Chondrocyte (in vitro differentiated cells): ENCODE measurements at regions not wholly inside any gene's neighbourhood (a gene's known extent, or its start where the extent isn't known, plus 50 kb on each side); places are given as distances from the start of the nearest gene placed in this dataset.

ENCODE experiments used
- DNase-seq: peaks from one replicate; pipeline ENCODE4 v3.0.0; 2021; ENCODE audit warnings: mixed read lengths, low spot score
- H3K27ac Mint-ChIP-seq: one replicate; pipeline ENCODE4 v1.8.0; 2021; ENCODE audit warnings: mild to moderate bottlenecking, moderate library complexity, mixed read lengths; ENCODE audit not compliant: unreplicated experiment
- H3K27me3 Mint-ChIP-seq: 2 replicates; pipeline ENCODE4 v1.8.0; 2021; ENCODE audit warnings: low read depth, mixed read lengths
- H3K36me3 Mint-ChIP-seq: 2 replicates; pipeline ENCODE4 v1.8.0; 2021; ENCODE audit warnings: low read depth, mixed read lengths
- H3K4me1 Mint-ChIP-seq: 2 replicates; pipeline ENCODE4 v1.8.0; 2021; ENCODE audit warnings: low read depth, mild to moderate bottlenecking, mixed read lengths
- H3K4me3 Mint-ChIP-seq: one replicate; pipeline ENCODE4 v1.8.0; 2021; ENCODE audit warnings: mild to moderate bottlenecking, moderate library complexity, mixed read lengths; ENCODE audit not compliant: unreplicated experiment
- H3K9me3 Mint-ChIP-seq: 2 replicates; pipeline ENCODE4 v1.8.0; 2021; ENCODE audit warnings: low read depth, mixed read lengths
- TF ChIP-seq, protein P1 (sequence below): fragments of 200-600 bp; sonication (generic); IDR thresholded peaks from 2 replicates; pipeline ENCODE4 v1.5.0; 2021; ENCODE audit warnings: antibody characterized with exemption, mild to moderate bottlenecking, moderate library complexity

DNA sequence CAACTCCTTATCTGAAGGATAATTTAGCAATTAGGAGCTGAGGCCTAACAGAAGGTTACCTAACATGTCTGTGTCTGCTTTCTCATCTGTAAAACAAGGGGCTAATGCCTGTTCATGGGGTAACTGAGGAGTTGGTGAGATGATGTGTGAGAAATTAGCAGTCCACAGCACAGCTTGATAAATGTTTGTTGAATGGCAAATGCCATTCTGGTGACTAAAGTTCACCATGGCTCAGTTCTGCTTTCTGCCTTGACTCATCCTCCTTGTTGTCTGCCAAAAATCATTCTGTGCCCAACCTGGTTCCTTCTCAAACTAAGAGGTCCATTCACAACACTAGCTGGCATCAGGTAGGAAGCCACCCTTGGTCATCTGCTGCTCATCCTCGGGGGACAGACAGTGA lies 552.0 kb upstream of the KLF4 start:
- Mint-ChIP-seq H3K9me3 (peaks cover 15% of the 10 kb centered on the region), H3K27me3 (no peaks in the 10 kb centered on the region)

DNA sequence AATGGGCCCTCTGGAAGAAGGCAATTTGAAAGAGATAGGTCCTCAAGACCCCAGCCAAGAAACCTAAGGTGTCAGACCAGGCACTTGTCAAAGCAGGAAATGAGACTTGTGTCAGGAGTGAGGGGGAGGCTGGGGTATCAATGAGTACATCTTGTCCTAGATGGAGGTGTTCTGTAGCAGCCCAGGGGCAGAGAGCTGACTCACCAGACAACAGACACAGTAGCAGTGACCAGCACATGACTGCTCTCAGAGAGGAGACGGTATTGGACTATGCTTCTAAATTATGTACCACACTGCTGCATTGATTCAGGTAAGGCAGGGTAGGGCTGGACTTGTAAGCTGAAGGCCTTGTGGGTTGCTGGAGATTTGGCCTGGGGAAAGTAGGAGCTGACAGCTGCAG lies 551.2 kb upstream of the KLF4 start:
- Mint-ChIP-seq H3K4me3 (no peak overlapping the region), H3K36me3 (peaks cover 2% of the 10 kb centered on the region), H3K4me1 (peaks cover 16% of the 10 kb centered on the region), H3K27ac (no peak overlapping the region), H3K9me3 (peaks cover 15% of the 10 kb centered on the region), H3K27me3 (no peaks in the 10 kb centered on the region)
- DNase-seq, result no peak
- TF ChIP-seq, protein P1, sequence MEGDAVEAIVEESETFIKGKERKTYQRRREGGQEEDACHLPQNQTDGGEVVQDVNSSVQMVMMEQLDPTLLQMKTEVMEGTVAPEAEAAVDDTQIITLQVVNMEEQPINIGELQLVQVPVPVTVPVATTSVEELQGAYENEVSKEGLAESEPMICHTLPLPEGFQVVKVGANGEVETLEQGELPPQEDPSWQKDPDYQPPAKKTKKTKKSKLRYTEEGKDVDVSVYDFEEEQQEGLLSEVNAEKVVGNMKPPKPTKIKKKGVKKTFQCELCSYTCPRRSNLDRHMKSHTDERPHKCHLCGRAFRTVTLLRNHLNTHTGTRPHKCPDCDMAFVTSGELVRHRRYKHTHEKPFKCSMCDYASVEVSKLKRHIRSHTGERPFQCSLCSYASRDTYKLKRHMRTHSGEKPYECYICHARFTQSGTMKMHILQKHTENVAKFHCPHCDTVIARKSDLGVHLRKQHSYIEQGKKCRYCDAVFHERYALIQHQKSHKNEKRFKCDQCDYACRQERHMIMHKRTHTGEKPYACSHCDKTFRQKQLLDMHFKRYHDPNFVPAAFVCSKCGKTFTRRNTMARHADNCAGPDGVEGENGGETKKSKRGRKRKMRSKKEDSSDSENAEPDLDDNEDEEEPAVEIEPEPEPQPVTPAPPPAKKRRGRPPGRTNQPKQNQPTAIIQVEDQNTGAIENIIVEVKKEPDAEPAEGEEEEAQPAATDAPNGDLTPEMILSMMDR, result no peak

More for the DNA sequence above, 552.0 kb upstream of the KLF4 start:
- no peak for DNase-seq
- Mint-ChIP-seq H3K4me3 (no peak overlapping the region), H3K4me1 (peaks cover 16% of the 10 kb centered on the region), H3K27ac (peak overlapping the region; percentile 3), H3K36me3 (peaks cover 2% of the 10 kb centered on the region)
- TF ChIP-seq, protein P1, result no peak

DNA sequence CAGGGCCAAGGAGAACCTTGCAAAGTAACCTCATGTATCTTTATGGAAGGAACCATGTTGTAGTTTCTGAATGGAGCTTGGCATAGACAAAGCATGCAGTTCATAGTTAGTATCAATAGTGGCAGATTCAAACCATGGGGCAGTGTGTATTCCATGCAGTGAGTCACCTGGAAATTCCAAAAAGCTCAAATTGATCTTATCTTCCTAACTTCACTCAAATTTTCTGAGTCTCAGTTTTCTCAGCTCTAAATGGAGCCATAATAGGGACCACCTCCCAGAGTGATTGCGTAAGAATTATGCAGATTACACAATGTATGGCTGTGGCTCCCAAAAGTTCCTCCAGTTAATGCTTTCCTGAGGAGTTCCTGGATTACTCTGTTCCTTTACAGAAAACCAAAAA lies 549.9 kb upstream of the KLF4 start:
- no peaks in the 10 kb centered on the region for H3K27me3 Mint-ChIP-seq
- TF ChIP-seq, protein P1, result no peak

DNA sequence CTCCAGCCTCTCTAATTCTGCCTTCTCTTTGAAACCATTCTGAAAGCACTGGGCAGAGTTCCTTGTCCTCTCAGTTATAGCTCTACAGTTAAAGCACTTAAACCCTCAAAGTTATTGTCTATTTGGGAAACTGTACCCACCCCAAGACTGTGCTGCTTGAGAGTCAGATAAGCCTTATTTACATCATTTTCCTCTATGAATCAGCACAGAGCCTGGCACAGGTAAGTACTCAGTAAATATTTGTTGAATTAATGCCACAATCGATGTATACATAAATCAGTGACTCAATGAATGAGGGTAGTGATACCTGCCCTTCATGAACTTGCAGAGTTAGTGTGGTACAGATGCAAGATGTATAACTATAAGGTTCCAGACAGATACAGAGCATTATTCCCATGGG lies 549.4 kb upstream of the KLF4 start:
- peaks cover 10% of the 10 kb centered on the region for H3K9me3 Mint-ChIP-seq
- DNase-seq, result no peak
- H3K4me1 Mint-ChIP-seq, result peaks cover 24% of the 10 kb centered on the region
- H3K4me3 Mint-ChIP-seq, result no peak overlapping the region
- TF ChIP-seq, protein P1, result no peak
- no peak overlapping the region for H3K27ac Mint-ChIP-seq
- H3K27me3 Mint-ChIP-seq, result no peaks in the 10 kb centered on the region
- H3K36me3 Mint-ChIP-seq, result peaks cover 2% of the 10 kb centered on the region

More for the DNA sequence above, 549.9 kb upstream of the KLF4 start:
- H3K9me3 Mint-ChIP-seq, result peaks cover 14% of the 10 kb centered on the region
- no peak overlapping the region for H3K27ac Mint-ChIP-seq
- DNase-seq, result no peak
- H3K36me3 Mint-ChIP-seq, result peaks cover 2% of the 10 kb centered on the region
- peaks cover 21% of the 10 kb centered on the region for H3K4me1 Mint-ChIP-seq
- H3K4me3 Mint-ChIP-seq, result no peak overlapping the region

DNA sequence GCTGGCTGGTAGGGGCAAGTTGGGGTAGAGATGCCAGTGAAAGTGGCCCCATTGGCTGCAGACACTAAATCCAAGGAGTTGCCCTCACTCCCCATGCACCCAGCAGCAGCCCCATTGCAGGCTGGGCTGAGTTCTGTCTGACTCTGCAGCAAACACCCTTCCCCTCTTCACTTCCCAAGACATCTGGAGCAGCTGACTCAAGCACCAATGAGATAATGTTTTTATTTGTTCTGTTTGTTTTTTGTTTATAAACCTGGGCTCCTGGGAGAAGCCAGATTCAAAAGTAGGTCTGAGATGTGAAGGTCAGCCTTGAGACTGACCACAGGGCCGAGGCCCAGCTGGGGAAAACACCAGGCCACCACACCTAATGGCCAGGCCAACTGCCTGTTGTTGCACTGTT lies 545.9 kb upstream of the KLF4 start:
- TF ChIP-seq, protein P1, result no peak
- H3K27me3 Mint-ChIP-seq, result no peaks in the 10 kb centered on the region
- peaks cover 9% of the 10 kb centered on the region for H3K4me1 Mint-ChIP-seq
- H3K27ac Mint-ChIP-seq, result no peak overlapping the region
- H3K36me3 Mint-ChIP-seq, result peaks cover 5% of the 10 kb centered on the region
- no peak overlapping the region for H3K4me3 Mint-ChIP-seq
- no peak for DNase-seq
- H3K9me3 Mint-ChIP-seq, result peaks cover 12% of the 10 kb centered on the region
